WTC11 (cell line): ENCODE measurements at regions not wholly inside any gene's neighbourhood (a gene's known extent, or its start where the extent isn't known, plus 50 kb on each side); places are given as distances from the start of the nearest gene placed in this dataset.

ENCODE experiments used
- RORB ChIP-seq: fragments of 250-450 bp; sonication (Bioruptor Pico); IDR thresholded peaks from 2 replicates; pipeline ENCODE4 v1.9.0; 2021; ENCODE audit warnings: mild to moderate bottlenecking
- ZNF416 ChIP-seq: fragments of 250-450 bp; sonication (Bioruptor Pico); IDR thresholded peaks from 2 replicates; pipeline ENCODE4 v1.9.0; 2021; ENCODE audit warnings: mild to moderate bottlenecking, inconsistent platforms
- TF ChIP-seq, protein P1 (sequence below): sonication (generic); formaldehyde crosslinking; IDR thresholded peaks from 2 replicates; pipeline ENCODE4 v1.8.0; 2022; ENCODE audit warnings: mild to moderate bottlenecking, missing genetic modification reagents

DNA sequence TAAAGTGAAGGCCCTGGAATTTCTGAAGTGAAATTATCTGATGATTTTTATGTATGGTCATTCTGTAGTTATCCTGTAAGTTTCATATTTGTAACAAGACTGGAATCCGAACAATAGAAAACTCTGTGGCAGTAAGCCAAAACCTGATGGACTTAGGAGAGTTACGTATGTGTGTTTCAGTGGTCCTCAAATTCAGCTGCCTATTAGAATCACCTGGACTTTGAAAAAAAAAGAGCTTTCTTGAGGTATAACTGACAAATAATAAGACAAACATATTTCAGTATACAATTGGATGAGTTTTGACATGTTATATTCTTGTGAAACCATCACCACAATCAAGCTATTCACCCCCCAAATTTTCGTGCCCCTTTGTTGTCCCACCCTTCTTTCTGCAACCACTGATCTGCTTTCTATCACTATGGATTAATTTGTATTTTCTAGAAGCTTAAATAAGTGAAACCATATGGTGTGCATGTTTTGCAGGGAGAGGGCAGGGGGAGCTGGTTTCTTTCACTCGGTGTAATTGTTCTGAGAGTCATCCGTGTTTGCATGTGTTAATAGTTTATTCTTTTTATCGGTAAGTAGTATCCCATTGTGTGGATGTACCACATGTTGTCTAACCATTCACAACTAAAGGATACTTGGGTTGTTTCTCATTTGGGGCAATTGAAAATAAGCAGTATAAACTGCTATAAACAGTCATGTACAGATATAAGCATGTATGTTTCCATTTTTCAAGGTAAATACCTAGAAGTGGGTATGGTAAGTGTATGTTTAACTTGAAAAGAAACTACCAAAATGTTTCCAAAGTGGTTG, 50.2 kb upstream of the EML4 start (continued):
- TF ChIP-seq, protein P1, sequence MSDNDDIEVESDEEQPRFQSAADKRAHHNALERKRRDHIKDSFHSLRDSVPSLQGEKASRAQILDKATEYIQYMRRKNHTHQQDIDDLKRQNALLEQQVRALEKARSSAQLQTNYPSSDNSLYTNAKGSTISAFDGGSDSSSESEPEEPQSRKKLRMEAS (CRISPR knock-in tag) = no peak
- TF ChIP-seq RORB (no peak), ZNF416 (no peak)
- TF ChIP-seq, all 79 proteins: peak for 0
